ENCODE measurements at regions not wholly inside any gene's neighbourhood (a gene's known extent, or its start where the extent isn't known, plus 50 kb on each side); places are given as distances from the start of the nearest gene placed in this dataset.

DNA sequence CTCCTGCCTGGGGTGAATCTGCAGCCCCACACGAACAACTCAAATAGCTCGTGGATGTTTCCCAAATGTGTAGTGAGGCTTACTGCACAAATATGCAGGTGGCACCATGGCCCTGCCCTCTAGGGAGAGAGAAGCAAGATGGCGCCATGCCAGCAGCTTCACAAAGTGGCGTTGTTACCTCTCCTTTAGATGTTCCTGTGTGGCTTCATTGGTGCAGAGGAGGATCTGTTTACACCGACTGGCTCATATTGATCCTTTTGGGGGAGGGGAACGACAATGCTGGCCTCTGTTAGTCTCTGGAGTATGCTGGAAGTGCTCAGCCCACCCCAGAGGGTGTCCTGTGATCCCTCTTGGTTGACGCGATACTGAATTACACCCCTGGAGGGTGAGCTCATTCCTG lies 99.5 kb upstream of the GATA6 start:
- TF ChIP-seq, protein P1, sequence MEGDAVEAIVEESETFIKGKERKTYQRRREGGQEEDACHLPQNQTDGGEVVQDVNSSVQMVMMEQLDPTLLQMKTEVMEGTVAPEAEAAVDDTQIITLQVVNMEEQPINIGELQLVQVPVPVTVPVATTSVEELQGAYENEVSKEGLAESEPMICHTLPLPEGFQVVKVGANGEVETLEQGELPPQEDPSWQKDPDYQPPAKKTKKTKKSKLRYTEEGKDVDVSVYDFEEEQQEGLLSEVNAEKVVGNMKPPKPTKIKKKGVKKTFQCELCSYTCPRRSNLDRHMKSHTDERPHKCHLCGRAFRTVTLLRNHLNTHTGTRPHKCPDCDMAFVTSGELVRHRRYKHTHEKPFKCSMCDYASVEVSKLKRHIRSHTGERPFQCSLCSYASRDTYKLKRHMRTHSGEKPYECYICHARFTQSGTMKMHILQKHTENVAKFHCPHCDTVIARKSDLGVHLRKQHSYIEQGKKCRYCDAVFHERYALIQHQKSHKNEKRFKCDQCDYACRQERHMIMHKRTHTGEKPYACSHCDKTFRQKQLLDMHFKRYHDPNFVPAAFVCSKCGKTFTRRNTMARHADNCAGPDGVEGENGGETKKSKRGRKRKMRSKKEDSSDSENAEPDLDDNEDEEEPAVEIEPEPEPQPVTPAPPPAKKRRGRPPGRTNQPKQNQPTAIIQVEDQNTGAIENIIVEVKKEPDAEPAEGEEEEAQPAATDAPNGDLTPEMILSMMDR (IDR thresholded peaks at IDR 0.05): no peak
- TF ChIP-seq EZH2 (IDR thresholded peaks at IDR 0.05): no peak
- no peak for TF ChIP-seq EZH2phosphoT487 (IDR thresholded peaks at IDR 0.05)

Measured in neural progenitor cell (in vitro differentiated cells).